ENCODE measurements at regions not wholly inside any gene's neighbourhood (a gene's known extent, or its start where the extent isn't known, plus 50 kb on each side); places are given as distances from the start of the nearest gene placed in this dataset.

- Histone ChIP-seq H3K36me3 (ENCODE audit: control insufficient read depth, insufficient read depth, low read length) (no peaks in the 10 kb centered on the region), H3K4me1 (ENCODE audit: control insufficient read depth, insufficient read depth, low read length) (no peaks in the 10 kb centered on the region), H3K9me3 (ENCODE audit: control insufficient read depth, insufficient read depth, low read depth, low read length) (no peaks in the 10 kb centered on the region), H3K4me3 (ENCODE audit: low read depth in 2 of 2, low read length in 2 of 2) (no peak overlapping the region), H3K27me3 (ENCODE audit: control insufficient read depth, insufficient read depth, low read length) (no peaks in the 10 kb centered on the region; the same call in 1 of the 2 replicates), H3K27ac (ENCODE audit: low read length) (no peak overlapping the region)
- DNase-seq (ENCODE audit: low read depth, low spot score): no peak
- BruUV-seq (replicated peaks): no TSS peak
- ChIA-PET POLR2A (no interaction called here), CTCF (no interaction called here)
- in situ Hi-C loops (cut with HindIII; ENCODE audit: low pct_unique_long_range_greater_than_20kb, low sequenced_read_pairs): no loop called here
- ATAC-seq: no peak
- intact Hi-C loops (cut with micrococcal nuclease; ENCODE audit: unreplicated experiment): no loop called here
- TF ChIP-seq CTCF (IDR thresholded peaks at IDR 0.05): no peak
- no peak for TF ChIP-seq TCF7L2 (IDR thresholded peaks at IDR 0.05; ENCODE audit: low read depth, low read length)
- no peak for TF ChIP-seq POLR2AphosphoS5 (IDR thresholded peaks at IDR 0.05; ENCODE audit: low read depth, low read length)
- TF ChIP-seq SIN3A (IDR thresholded peaks at IDR 0.05; ENCODE audit: borderline replicate concordance, insufficient read depth, low read depth, low read length): no peak
- no peak for TF ChIP-seq REST (IDR thresholded peaks at IDR 0.05; ENCODE audit: insufficient read depth in 1 of 2, low read depth in 2 of 2, low read length in 1 of 2)
Measured at GRCh38 chr13:112003941-112004340, 63.0 kb upstream of the SOX1 start.

GRCh38 chr13:112005925-112006324 is 61.0 kb upstream of the SOX1 start:
- intact Hi-C loops (cut with micrococcal nuclease; ENCODE audit: unreplicated experiment) (no loop called here), in situ Hi-C loops (cut with HindIII; ENCODE audit: low pct_unique_long_range_greater_than_20kb, low sequenced_read_pairs) (no loop called here)
- no peak overlapping the region for H3K27ac ChIP-seq (ENCODE audit: low read length)
- no peak for DNase-seq (ENCODE audit: low read depth, low spot score)
- ATAC-seq: no peak
- CTCF ChIA-PET: no interaction called here
- POLR2A ChIA-PET: no interaction called here
- no peaks in the 10 kb centered on the region for H3K9me3 ChIP-seq (ENCODE audit: control insufficient read depth, insufficient read depth, low read depth, low read length)
- H3K36me3 ChIP-seq (ENCODE audit: control insufficient read depth, insufficient read depth, low read length): no peaks in the 10 kb centered on the region
- no peaks in the 10 kb centered on the region for H3K4me1 ChIP-seq (ENCODE audit: control insufficient read depth, insufficient read depth, low read length)
- no peaks in the 10 kb centered on the region; the same call in 1 of the 2 replicates for H3K27me3 ChIP-seq (ENCODE audit: control insufficient read depth, insufficient read depth, low read length)
- TF ChIP-seq SIN3A (IDR thresholded peaks at IDR 0.05; ENCODE audit: borderline replicate concordance, insufficient read depth, low read depth, low read length) (no peak), REST (IDR thresholded peaks at IDR 0.05; ENCODE audit: insufficient read depth in 1 of 2, low read depth in 2 of 2, low read length in 1 of 2) (no peak), POLR2AphosphoS5 (IDR thresholded peaks at IDR 0.05; ENCODE audit: low read depth, low read length) (no peak), CTCF (IDR thresholded peaks at IDR 0.05) (no peak), TCF7L2 (IDR thresholded peaks at IDR 0.05; ENCODE audit: low read depth, low read length) (no peak)
- no TSS peak for BruUV-seq (replicated peaks)
- no peak overlapping the region for H3K4me3 ChIP-seq (ENCODE audit: low read depth in 2 of 2, low read length in 2 of 2)
